ENCODE measurements at regions not wholly inside any gene's neighbourhood (a gene's known extent, or its start where the extent isn't known, plus 50 kb on each side); places are given as distances from the start of the nearest gene placed in this dataset.
"Not testable (repeated sequence)": the region's sequence is repeated elsewhere in the genome, so short reads cannot be mapped to it uniquely, and the experiment has no call there.

DNA sequence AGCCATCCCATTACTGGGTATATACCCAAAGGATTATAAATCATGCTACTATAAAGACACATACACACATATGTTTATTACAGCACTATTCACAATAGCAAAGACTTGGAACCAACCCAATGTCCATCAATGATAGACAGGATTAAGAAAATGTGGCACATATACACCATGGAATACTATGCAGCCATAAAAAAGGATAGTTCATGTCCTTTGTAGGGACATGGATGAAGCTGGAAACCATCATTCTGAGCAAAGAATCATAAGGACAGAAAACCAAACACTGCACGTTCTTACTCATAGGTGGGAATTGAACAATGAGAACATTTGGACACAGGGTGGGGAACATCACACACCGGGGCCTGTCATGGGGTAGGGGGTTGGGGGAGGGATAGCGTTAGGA is 60.3 kb upstream of the NMU start:
- DNase-seq (ENCODE audit: low read depth) = not testable (repeated sequence)

DNA sequence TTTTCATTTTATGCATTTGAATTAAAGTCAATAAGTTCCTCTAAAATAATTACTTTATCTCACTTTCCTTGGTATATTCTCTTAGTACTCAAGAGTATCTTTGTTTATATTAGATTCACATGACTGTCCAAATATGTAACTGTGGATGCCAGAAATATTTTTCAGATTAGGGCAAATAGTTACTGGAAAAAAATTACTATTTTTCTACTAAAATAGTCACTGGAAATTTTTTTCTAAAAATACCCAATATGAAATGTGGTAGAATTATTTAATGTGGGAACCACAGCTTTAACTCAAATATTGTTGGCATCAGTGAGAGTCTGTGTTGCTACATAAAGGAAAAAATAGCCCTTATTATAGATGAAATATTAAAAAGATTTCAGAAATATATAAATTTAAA is 70.4 kb upstream of the NMU start:
- no peak for DNase-seq (ENCODE audit: low read depth)

DNA sequence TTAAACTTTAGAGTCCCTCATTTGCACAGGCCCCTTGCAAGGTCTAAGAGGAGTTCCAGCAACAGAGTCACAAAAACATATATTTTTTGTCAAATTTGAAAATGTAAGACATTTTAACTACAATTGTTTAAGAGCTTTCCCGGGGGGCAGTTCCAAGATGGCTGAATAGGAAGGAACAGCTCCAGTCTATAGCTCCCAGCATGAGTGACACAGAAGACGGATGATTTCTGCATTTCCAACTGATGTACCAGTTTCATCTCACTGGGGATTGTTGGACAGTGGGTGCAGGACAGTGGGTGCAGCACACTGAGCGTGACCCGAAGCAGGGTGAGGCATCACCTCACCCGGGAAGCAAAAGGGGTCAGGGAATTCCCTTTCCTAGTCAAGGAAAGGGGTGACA is 71.4 kb upstream of the NMU start:
- DNase-seq (ENCODE audit: low read depth) = no peak

DNA sequence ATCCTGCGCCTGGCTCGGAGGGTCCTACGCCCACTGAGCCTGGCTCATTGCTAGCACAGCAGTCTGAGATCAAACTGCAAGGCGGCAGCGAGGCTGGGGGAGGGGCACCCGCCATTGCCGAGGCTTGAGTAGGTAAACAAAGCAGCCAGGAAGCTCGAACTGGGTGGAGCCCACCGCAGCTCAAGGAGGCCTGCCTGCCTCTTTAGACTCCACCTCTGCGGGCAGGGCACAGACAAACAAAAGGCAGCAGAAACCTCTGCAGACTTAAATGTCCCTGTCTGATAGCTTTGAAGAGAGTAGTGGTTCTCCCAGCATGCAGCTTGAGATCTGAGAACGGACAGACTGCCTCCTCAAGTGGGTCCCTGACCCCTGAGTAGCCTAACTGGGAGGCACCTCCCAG is 71.9 kb upstream of the NMU start:
- DNase-seq (ENCODE audit: low read depth) = not testable (repeated sequence)

DNA sequence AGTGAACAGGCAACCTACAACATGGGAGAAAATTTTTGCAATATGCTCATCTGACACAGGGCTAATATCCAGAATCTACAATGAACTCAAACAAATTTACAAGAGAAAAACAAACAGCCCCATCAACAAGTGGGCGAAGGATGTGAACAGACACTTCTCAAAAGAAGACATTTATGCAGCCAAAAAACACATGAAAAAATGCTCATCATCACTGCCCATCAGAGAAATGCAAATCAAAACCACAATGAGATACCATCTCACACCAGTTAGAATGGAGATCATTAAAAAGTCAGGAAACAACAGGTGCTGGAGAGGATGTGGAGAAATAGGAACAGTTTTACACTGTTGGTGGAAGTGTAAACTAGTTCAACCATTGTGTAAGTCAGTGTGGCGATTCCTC is 76.7 kb upstream of the NMU start:
- not testable (repeated sequence) for DNase-seq (ENCODE audit: low read depth)

DNA sequence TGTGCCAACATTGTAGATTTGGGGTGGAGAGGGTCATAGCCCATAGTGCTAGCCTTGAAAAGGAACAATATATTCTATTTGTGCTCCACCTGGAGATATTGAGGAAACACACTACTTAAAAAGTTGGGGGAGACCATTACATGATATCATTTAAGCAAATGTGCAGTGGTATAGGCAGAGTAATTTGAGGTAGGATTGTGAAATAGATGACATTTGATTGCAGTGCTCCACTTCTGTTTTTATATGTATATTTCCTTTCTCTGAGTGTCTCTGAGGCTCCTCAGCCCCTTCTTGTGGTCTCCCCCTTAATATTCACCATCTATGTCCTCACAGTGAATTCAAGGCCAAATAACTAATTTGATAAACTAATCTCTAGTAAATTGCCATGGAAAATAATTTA is 85.6 kb upstream of the NMU start:
- no peak for DNase-seq (ENCODE audit: low read depth)

DNA sequence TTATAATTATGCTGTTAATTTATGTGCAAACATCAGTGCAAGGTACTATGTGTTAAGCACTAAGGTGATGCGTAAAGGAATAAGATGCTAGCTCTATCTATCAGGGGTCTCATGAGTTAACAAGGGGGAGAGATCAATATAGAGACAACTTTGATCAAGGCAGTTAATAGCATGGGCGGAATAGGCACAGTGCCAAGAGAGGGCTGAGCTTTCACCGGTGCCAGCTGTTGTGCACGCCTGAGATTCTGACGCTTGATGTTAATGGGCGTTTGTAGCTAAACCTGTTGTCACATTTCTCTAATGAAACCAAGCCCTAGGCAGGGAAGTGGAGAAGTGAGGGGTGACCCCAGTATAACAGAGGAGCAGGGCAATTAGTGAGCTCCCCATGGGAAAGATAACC is 86.0 kb upstream of the NMU start:
- DNase-seq (ENCODE audit: low read depth) = no peak

DNA sequence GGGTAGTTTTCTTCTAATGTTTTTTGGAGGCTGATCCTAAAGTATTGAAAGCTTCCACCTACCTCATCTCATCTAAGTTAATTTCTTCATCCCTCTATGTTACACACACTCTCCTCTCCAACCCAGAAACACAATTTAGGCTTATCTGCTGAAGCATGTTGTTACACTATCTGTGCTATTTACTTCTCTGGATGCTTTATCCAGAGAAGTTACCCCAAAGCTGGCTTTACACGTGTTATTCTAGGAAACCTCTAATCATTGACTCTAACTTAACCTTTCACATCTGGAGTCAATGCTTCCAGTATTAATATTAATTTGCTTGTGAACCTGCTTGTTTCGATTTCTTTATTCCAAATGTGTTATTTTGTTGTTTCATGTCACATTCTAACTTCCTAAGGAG is 87.3 kb upstream of the NMU start:
- DNase-seq (ENCODE audit: low read depth) = no peak

DNA sequence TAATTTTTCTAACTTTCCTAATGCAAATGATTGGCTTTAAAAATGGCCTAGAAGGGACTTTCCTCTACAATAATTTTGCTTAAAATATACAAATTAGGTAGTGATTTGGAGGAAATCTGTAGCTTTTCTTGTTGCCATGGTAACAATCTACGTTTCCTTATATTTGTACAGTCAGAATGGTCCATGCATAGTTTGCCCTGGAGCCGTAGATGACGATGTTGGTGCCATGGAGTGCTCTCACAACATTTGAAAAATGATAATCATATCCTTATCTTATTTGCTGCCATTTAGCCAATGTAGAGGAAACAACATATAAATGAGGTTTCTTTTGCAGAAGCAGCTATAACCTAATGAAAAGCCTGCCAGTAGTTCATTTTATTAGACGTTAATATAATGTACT is 89.0 kb upstream of the NMU start:
- no peak for DNase-seq (ENCODE audit: low read depth)

DNA sequence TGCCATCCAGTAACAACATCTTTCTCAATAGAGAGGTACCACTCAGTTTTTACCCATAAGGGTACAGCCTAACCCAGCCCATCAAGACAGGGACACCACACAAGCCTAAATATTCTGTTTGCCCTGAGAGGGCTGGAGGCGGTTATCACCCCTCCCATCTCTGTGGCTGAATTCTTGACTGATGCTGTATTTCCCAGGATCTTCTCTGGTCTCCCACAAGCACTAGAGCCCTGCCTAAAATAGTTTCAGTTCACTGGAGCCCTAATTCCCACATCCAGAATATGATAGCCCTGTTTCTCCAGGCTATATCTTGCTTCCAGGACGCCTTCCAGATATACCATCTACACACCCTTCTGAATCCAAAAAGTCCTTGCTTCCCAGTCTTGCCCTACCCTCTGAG is 91.6 kb upstream of the NMU start:
- DNase-seq (ENCODE audit: low read depth) = no peak

DNA sequence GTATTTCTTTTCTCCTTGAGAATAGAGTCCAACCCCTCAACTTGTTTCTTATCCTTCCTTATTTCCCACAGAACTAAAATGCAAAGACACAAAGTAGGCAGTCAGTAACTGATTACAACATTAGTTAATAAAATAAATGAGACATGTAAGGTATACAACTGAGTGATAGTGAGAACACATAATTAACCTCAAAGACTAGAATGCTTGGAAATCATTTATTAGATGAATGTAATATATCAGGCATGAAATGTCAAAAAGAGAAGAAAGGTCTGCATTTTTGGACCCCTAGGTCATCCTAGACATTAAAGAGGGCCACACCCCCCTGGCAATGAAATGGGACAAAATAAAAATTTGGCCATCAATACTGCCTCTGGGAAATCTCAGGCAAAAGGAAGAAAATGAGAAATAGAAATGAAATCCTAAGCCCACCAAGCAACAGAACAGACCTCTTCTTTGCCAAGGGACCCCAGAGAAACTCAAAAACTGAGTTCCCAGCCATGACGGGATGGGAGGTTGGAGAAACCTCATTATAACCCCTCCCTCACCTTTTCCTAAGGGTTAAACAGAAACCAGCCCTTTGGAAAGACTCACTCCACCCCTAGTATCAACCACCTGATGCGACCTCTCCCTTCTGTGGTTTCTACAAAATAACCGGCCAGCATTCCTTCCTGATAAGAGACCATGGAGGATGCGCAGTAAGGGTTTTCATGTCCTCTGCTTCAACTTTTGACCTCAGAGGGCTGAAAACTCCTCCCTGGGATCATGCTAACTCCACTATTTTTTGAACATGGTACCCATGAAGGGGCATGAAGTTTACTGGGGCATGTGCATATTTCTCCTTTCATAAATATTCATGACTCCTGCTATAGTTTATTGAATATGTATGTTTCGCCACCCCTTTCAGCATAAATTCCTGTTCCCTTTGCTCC is 90.0 kb upstream of the EXOC1L start:
- no peak for DNase-seq (ENCODE audit: low read depth)

DNA sequence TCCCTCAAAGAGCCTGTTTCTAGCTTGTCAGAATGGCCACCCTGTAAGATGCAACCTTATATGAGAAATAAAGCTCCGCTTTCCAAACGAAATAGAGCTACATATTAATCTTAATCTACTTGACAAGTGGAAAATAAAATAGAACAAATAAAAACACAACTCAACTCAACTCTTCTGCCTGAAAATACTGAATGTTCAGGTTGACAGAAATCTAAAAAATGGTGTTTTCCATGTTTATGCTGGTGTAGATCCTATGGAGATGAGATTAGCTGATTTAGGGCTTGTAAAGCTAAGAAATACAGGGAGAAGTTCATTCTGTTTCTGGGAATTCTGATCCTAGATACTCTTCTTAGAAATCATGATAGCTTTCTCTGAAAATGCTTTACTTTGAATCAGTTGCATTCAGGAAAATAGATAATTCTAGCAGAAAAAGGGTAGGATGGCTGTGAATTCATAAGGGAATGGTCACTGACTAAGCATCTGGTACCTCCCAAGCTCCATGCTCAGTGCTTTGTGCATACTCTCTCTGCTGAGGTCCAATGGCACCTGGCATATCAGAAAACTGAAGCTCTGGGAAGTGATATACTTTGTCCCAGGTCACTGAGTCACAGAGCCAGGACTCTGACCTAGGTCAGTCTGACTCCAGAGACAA is 89.2 kb upstream of the EXOC1L start:
- DNase-seq (ENCODE audit: low read depth) = no peak

DNA sequence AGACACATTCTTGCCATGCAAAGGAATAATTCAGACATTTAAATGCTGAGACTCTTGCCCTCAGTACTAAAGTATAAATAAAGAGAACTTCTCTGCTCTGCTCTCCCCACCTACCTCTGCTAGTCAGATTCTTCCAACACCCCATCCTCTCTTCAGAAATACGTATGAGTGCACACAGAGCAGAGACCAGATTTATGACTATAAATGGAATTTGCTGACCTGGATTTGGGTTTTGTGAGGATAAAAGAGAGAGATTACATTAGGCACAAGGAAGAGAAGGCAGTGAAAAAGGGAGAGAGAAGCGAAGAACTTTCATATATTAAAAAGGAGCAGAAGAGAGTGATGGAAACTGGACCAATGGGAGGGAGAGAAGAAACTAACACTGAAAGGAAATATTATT is 87.6 kb upstream of the EXOC1L start:
- no peak for DNase-seq (ENCODE audit: low read depth)

DNA sequence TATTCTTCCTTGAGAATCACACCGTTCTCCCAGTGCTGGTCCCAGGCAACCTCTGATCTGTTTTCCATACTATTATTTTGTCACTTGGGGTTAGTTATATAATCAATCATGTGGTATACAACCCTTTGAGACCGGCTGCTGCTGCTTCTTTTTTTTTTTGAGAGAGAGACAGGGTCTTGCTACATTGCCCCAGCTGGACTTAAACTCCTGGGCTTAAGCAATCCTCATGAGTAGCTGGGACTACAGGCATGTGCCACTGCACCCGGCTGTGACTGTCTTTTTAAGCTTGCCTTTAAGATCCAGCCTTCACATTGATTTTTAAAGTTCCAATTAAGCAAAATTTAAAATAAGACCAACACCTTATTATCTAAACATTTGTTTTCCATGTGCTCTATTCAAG is 86.7 kb upstream of the EXOC1L start:
- no peak for DNase-seq (ENCODE audit: low read depth)

DNA sequence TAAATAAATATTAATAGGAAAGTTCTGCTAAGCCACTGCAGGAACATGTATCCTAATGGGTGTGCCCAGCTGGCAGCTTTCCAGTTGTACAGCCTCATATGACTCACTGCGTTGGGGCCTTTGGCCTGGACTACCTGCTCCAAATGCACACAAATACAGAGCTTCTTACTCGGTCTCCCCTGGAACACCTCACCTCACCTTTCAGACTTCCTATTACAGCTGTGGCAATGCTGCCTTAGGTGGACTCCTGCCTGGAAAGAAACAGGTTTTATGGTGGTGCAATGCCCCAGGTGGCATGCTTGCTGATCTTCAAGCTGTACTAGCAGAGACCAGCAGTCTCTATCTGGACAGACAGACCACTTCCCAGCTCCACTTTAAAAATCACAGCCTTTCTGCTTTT is 85.7 kb upstream of the EXOC1L start:
- DNase-seq (ENCODE audit: low read depth) = no peak

DNA sequence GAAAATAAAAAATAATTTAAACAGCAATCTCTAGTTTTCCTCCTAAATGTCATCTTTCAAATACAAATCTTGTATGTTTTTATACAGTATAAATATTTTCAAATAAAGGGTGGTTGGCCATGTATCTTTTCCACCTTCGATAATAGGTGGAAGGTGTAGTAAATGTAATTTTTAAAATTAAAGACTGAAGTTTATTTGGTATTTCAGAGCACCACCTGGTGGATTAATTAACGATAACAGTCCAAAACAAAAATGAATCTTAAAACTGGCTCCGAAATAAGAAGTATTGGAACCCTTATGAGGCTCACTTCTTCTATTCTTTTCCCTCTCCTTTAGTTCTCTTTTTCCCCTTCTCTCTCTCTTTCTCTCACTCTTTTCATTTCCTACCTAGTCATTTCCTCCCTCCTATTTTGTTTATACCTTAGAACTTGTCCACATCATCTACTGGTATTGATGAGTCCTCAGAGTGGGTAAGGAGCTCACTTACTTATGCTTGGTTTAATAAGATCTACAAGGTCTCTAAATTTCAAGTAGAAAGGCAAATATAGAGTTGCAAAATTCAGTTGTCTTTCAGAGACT is 82.9 kb upstream of the EXOC1L start:
- no peak for DNase-seq (ENCODE audit: low read depth)

DNA sequence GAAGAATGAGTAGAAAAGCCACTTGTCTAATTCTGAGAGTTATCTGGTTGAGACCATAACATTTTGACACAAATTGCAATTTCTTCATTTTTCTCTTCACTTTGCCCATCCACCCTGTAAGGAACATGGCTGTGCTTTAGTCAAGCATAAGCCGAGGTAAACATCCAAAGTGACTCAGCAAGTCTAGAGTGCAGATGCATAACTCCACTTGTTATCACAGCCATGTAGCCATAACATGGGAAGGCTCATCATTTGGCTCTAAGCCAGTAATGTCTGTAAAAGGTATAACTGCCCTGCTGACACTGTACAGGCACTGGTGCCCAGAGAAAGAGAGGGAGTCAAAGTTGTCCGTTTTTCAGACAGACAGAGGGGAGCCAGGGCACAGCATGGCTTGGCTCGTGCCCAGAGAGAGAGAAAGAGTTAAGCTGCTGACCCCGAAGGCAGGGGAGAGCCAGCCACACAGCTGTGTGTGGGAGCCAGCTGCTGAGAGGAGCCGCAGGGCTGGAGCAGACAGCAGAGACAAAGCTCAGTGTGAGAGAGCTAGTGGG is 76.9 kb upstream of the EXOC1L start:
- no peak for DNase-seq (ENCODE audit: low read depth)

DNA sequence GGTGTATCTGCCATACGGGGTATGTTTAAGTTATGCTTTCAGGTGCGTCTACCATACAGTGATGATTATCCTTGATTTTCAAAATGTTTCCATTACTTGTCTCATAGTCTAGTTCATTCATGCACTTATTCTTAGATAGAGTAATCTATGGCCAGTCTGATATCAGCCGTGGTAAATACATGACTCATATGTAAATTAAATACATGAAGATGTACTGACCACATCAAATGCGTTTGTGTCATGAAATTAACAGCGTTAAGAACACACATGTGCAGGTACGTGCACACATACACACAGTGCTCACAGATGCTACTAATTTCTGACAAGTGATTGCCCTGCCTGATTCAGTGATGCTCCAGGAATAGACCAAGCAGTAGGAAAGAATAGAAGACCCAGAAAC is 75.2 kb upstream of the EXOC1L start:
- no peak for DNase-seq (ENCODE audit: low read depth)

DNA sequence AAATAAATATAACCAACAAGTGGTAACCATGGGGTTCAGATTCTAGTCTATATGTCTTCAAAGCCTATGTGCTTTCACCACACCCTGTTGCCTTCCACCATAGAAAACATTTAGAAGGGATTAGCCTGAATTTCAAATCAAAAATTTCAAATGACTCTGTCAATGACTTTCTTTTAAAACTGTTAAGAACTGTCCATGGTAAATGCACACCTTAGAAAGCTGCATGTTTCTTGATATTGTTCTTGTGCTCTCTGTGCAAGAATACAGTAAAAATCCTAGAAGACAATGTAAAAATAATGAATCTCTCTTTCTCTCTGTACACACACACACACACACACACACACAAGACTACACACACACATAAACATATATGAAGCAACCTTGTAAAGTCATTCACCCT is 74.6 kb upstream of the EXOC1L start:
- no peak for DNase-seq (ENCODE audit: low read depth)

DNA sequence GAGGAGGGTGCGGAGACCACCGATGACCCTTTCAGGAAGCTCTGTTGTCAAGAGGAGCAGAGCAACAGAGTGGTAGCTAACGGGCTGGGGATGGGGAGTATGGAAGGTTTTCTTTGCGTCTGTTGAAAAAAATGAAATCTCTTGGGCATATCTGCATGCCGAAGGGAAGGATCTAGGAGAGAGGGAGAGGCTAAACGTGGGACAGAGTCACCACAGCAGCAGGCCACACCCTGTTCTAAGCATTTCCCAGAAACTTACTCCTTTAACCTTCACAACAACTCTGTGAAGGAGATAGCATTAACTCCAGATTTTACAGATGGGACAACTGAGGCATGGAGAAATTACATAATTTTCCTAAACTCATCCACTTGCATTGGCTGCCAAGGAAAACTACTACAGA is 71.8 kb upstream of the EXOC1L start:
- DNase-seq (ENCODE audit: low read depth) = no peak

DNA sequence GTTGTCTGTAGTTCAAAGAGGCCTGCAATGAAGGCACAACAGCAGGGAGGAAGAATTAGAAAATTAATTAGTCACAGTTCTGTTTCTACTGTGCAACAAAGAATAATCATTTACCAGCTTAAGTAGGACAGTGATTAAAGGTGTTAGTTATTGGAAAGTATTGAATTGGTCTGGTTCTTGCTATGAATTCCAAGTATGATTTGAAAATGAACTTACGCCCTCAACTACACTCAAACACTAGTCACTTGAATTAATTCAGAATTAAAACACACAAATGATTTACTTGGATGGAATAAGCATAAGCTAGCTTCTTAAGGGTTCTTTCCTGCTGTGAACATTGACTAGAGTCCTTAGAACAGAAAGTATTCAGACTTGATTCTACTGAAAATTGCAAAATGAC is 69.9 kb upstream of the EXOC1L start:
- no peak for DNase-seq (ENCODE audit: low read depth)

DNA sequence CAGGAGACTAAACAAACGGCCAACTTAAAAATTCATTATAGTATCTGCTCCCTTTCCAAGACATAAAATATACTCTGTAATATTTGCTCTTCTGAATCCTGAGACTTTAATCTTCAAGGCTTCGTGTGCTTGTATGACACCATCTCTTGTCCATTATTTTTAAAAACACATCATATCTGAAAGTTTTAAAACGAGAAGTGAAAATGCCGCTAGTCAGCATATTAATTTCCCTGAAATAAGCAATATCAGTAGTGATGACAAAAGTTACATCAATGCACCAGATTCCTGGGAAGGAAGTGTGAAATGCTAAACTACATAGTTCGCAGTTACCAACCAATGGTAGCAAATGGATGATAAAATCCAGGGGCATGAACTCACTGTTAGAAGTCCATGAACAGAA is 66.8 kb upstream of the EXOC1L start:
- DNase-seq (ENCODE audit: low read depth) = no peak

DNA sequence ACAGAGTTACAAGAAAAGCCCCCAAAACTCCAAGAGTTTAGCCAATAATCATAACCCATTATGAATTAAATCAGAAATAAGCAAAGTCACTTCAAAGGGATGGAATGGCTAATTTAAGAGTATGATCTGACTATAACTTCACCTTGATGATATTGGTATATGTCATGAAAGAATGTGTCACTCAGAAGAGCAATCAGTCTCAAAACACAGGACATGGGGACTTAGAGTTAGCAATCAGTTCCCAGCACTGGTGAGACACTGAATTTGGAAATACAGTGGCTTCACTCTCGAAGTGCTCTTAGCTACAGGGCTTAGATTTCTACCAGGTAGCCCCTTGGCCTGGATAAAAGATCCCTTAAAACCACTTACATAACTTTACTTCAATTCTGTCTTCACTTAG is 65.7 kb upstream of the EXOC1L start:
- DNase-seq (ENCODE audit: low read depth) = no peak
